ENCODE measurements at regions not wholly inside any gene's neighbourhood (a gene's known extent, or its start where the extent isn't known, plus 50 kb on each side); places are given as distances from the start of the nearest gene placed in this dataset.

DNA sequence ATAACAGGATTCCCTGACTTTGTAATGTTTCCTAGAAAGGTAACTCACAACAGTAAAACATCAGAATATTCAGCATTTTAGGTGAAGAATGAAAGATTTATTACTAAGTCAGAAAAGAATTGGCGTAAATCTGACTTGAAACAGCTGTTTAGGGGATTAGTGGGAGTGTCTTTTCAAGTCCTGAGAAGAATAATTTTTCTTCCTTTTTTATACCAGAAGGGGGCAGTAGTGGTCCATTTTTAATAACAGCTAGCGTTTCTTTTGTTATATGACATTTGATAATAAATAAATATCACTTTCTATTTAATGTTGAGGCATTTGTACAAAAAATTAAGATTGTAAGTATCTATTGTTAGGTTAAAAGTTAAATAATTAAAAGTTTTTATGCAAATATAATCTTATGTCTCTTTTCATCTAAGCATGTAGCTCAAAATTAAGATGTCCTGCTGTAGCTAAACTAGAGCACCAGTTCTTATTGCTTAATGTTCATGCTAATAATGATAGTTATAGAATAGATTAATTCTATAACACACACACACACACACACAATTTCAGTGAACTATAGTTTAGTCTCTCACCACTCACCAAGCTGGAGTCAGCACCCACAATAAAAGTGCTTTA, 258.7 kb upstream of the ARRDC3 start:
- Histone ChIP-seq H3K4me1 (ENCODE audit: control insufficient read depth in 2 of 2, insufficient read depth in 2 of 2, low read length in 2 of 2) (no peaks in the 10 kb centered on the region), H3K27me3 (ENCODE audit: control insufficient read depth in 2 of 2, insufficient read depth in 1 of 2, low read length in 1 of 2) (no peaks in the 10 kb centered on the region), H3K9me3 (ENCODE audit: control insufficient read depth in 2 of 2, insufficient read depth in 1 of 2, low read length in 1 of 2) (no peaks in the 10 kb centered on the region), H3K4me3 (ENCODE audit: low read length in 2 of 2) (no peak overlapping the region), H3K27ac (ENCODE audit: low read depth in 1 of 2, low read length in 1 of 2) (no peak overlapping the region), H3K36me3 (ENCODE audit: control insufficient read depth in 2 of 2, insufficient read depth in 2 of 2, low read length in 1 of 2) (no peaks in the 10 kb centered on the region)
- peak in 7 of 9 donors; percentile 1 to 45 (median 13) for DNase-seq (ENCODE audit: low read depth in 6 of 9, low spot score in 9 of 9)
- 5% methylated on average over 2 of the region's 2 CpGs for WGBS

DNA sequence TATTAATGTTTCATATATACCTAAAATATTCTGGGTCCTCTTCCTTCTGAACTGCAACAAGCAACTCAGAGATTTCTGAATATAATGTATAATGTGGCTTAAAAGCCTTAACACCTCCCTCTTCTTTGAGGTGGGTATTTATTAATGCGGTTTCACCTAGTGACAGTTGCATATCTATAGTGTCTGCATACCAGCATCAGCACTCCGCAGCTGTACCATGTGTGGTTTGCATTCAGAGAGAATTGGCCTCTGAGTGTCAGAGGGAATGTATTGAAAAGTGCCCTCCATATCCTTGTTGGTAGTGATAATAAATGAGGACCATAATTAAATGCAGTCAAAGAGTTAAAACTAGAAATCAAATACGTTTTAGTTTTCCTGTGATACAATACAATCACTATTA, 256.6 kb upstream of the ARRDC3 start:
- no peak for DNase-seq (ENCODE audit: low read depth in 6 of 9, low spot score in 9 of 9)
- WGBS = 52% methylated on average over 3 of the region's 3 CpGs
- Histone ChIP-seq H3K36me3 (ENCODE audit: control insufficient read depth in 2 of 2, insufficient read depth in 2 of 2, low read length in 1 of 2) (no peaks in the 10 kb centered on the region), H3K4me3 (ENCODE audit: low read length in 2 of 2) (no peak overlapping the region), H3K4me1 (ENCODE audit: control insufficient read depth in 2 of 2, insufficient read depth in 2 of 2, low read length in 2 of 2) (no peaks in the 10 kb centered on the region), H3K27ac (ENCODE audit: low read depth in 1 of 2, low read length in 1 of 2) (no peak overlapping the region), H3K27me3 (ENCODE audit: control insufficient read depth in 2 of 2, insufficient read depth in 1 of 2, low read length in 1 of 2) (no peaks in the 10 kb centered on the region), H3K9me3 (ENCODE audit: control insufficient read depth in 2 of 2, insufficient read depth in 1 of 2, low read length in 1 of 2) (no peaks in the 10 kb centered on the region)

- 100% methylated on average over 1 of the region's 1 CpG for WGBS
- Histone ChIP-seq H3K9me3 (ENCODE audit: control insufficient read depth in 2 of 2, insufficient read depth in 1 of 2, low read length in 1 of 2) (no peaks in the 10 kb centered on the region), H3K4me1 (ENCODE audit: control insufficient read depth in 2 of 2, insufficient read depth in 2 of 2, low read length in 2 of 2) (no peaks in the 10 kb centered on the region)
These were observed 254.9 kb upstream of the ARRDC3 start for GRCh38 chr5:91638010-91638409.

GRCh38 chr5:91635950-91636734, 253.0 kb upstream of the ARRDC3 start:
- no peak overlapping the region for H3K27ac ChIP-seq (ENCODE audit: low read depth in 1 of 2, low read length in 1 of 2)
- no peaks in the 10 kb centered on the region for H3K9me3 ChIP-seq (ENCODE audit: control insufficient read depth in 2 of 2, insufficient read depth in 1 of 2, low read length in 1 of 2)
- no peaks in the 10 kb centered on the region for H3K36me3 ChIP-seq (ENCODE audit: control insufficient read depth in 2 of 2, insufficient read depth in 2 of 2, low read length in 1 of 2)
- no peak for DNase-seq (ENCODE audit: low read depth in 6 of 9, low spot score in 9 of 9)
- no peaks in the 10 kb centered on the region for H3K4me1 ChIP-seq (ENCODE audit: control insufficient read depth in 2 of 2, insufficient read depth in 2 of 2, low read length in 2 of 2)
- no peaks in the 10 kb centered on the region for H3K27me3 ChIP-seq (ENCODE audit: control insufficient read depth in 2 of 2, insufficient read depth in 1 of 2, low read length in 1 of 2)
- H3K4me3 ChIP-seq (ENCODE audit: low read length in 2 of 2) = no peak overlapping the region
- 90% methylated on average over 4 of the region's 4 CpGs for WGBS

More at GRCh38 chr5:91638010-91638409, 254.9 kb upstream of the ARRDC3 start:
- DNase-seq (ENCODE audit: low read depth in 6 of 9, low spot score in 9 of 9) = no peak
- Histone ChIP-seq H3K27me3 (ENCODE audit: control insufficient read depth in 2 of 2, insufficient read depth in 1 of 2, low read length in 1 of 2) (no peaks in the 10 kb centered on the region), H3K36me3 (ENCODE audit: control insufficient read depth in 2 of 2, insufficient read depth in 2 of 2, low read length in 1 of 2) (no peaks in the 10 kb centered on the region), H3K27ac (ENCODE audit: low read depth in 1 of 2, low read length in 1 of 2) (no peak overlapping the region), H3K4me3 (ENCODE audit: low read length in 2 of 2) (no peak overlapping the region)

GRCh38 chr5:91632871-91633270, 249.8 kb upstream of the ARRDC3 start:
- no peaks in the 10 kb centered on the region for H3K36me3 ChIP-seq (ENCODE audit: control insufficient read depth in 2 of 2, insufficient read depth in 2 of 2, low read length in 1 of 2)
- 77% methylated on average over 1 of the region's 1 CpG for whole genome bisulfite sequencing
- DNase-seq (ENCODE audit: low read depth in 6 of 9, low spot score in 9 of 9) = no peak

DNA sequence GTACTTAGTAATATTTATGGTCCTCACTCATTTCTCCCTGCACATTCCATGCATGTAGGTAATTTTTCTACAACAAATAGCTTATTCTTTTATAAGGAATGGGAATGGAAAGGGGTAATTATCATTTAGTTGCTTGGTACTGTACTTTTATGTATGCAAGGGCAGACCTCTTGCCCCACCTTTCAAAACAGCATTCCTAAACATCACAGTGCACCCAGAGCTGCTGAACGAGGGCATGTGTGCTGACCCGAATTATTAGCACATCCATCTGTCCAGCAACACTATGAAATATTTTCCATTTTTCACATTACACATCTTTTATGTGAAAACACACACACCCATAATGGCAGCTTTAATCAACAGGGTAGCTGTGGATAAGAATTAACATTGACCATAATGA, 228.6 kb upstream of the ARRDC3 start:
- Histone ChIP-seq H3K9me3 (ENCODE audit: control insufficient read depth in 2 of 2, insufficient read depth in 1 of 2, low read length in 1 of 2) (no peaks in the 10 kb centered on the region), H3K4me3 (ENCODE audit: low read length in 2 of 2) (no peak overlapping the region), H3K27me3 (ENCODE audit: control insufficient read depth in 2 of 2, insufficient read depth in 1 of 2, low read length in 1 of 2) (no peaks in the 10 kb centered on the region), H3K36me3 (ENCODE audit: control insufficient read depth in 2 of 2, insufficient read depth in 2 of 2, low read length in 1 of 2) (no peaks in the 10 kb centered on the region), H3K4me1 (ENCODE audit: control insufficient read depth in 2 of 2, insufficient read depth in 2 of 2, low read length in 2 of 2) (no peaks in the 10 kb centered on the region), H3K27ac (ENCODE audit: low read depth in 1 of 2, low read length in 1 of 2) (no peak overlapping the region)
- no peak for DNase-seq (ENCODE audit: low read depth in 6 of 9, low spot score in 9 of 9)
- WGBS = 97% methylated on average over 2 of the region's 2 CpGs

More at GRCh38 chr5:91632871-91633270, 249.8 kb upstream of the ARRDC3 start:
- no peak overlapping the region for H3K4me3 ChIP-seq (ENCODE audit: low read length in 2 of 2)
- no peaks in the 10 kb centered on the region for H3K27me3 ChIP-seq (ENCODE audit: control insufficient read depth in 2 of 2, insufficient read depth in 1 of 2, low read length in 1 of 2)
- H3K9me3 ChIP-seq (ENCODE audit: control insufficient read depth in 2 of 2, insufficient read depth in 1 of 2, low read length in 1 of 2) = no peaks in the 10 kb centered on the region
- H3K27ac ChIP-seq (ENCODE audit: low read depth in 1 of 2, low read length in 1 of 2) = no peak overlapping the region
- H3K4me1 ChIP-seq (ENCODE audit: control insufficient read depth in 2 of 2, insufficient read depth in 2 of 2, low read length in 2 of 2) = no peaks in the 10 kb centered on the region

DNA sequence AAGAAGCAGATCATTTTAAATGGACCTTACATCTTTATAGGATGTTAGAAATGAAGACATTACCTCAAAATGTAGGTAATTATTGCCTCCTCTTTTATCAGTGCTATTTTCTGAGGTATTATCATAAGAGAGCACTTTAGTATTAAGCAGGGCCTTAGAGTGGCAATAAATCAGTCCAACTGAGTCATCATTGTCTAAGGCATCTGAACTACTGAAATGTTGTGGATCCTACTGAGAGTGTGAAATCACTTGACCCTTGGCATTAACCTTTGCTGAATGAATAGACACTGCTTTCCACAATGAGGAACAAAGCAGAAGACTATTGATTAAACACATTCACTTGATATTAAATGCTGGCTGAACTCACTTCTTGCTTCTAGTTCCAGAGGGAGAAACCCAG, 224.6 kb upstream of the ARRDC3 start:
- no peaks in the 10 kb centered on the region for H3K9me3 ChIP-seq (ENCODE audit: control insufficient read depth in 2 of 2, insufficient read depth in 1 of 2, low read length in 1 of 2)
- H3K4me1 ChIP-seq (ENCODE audit: control insufficient read depth in 2 of 2, insufficient read depth in 2 of 2, low read length in 2 of 2) = no peaks in the 10 kb centered on the region
- H3K4me3 ChIP-seq (ENCODE audit: low read length in 2 of 2) = no peak overlapping the region
- H3K36me3 ChIP-seq (ENCODE audit: control insufficient read depth in 2 of 2, insufficient read depth in 2 of 2, low read length in 1 of 2) = no peaks in the 10 kb centered on the region
- no peaks in the 10 kb centered on the region for H3K27me3 ChIP-seq (ENCODE audit: control insufficient read depth in 2 of 2, insufficient read depth in 1 of 2, low read length in 1 of 2)
- DNase-seq (ENCODE audit: low read depth in 6 of 9, low spot score in 9 of 9) = no peak
- H3K27ac ChIP-seq (ENCODE audit: low read depth in 1 of 2, low read length in 1 of 2) = no peak overlapping the region

GRCh38 chr5:91599863-91600262, 216.7 kb upstream of the ARRDC3 start:
- no peaks in the 10 kb centered on the region for H3K27me3 ChIP-seq (ENCODE audit: control insufficient read depth in 2 of 2, insufficient read depth in 1 of 2, low read length in 1 of 2)
- H3K9me3 ChIP-seq (ENCODE audit: control insufficient read depth in 2 of 2, insufficient read depth in 1 of 2, low read length in 1 of 2) = no peaks in the 10 kb centered on the region
- no peaks in the 10 kb centered on the region for H3K4me1 ChIP-seq (ENCODE audit: control insufficient read depth in 2 of 2, insufficient read depth in 2 of 2, low read length in 2 of 2)
- H3K4me3 ChIP-seq (ENCODE audit: low read length in 2 of 2) = no peak overlapping the region
- DNase-seq (ENCODE audit: low read depth in 6 of 9, low spot score in 9 of 9) = no peak
- H3K27ac ChIP-seq (ENCODE audit: low read depth in 1 of 2, low read length in 1 of 2) = no peak overlapping the region
- H3K36me3 ChIP-seq (ENCODE audit: control insufficient read depth in 2 of 2, insufficient read depth in 2 of 2, low read length in 1 of 2) = no peaks in the 10 kb centered on the region
- 95% methylated on average over 5 of the region's 5 CpGs for WGBS

DNA sequence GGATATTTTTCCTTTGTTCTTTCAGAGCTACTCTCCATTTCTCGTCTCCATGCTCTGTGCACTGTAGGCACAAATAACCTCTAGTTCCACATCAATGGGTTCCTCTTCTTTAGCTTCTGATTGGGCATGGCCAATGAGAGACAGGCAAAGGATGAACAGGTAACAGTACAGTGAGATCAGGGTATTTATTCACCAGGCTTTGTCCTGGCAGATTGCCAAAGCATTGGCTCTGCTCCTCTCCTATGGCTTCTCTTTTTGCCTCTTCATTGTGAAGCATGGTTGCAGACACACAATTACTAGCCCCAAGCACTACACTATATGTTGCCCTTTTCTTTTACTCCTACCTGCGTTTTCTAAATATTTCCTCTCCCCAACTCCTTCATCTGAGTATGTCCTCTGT, 215.1 kb upstream of the ARRDC3 start:
- Histone ChIP-seq H3K27ac (ENCODE audit: low read depth in 1 of 2, low read length in 1 of 2) (no peak overlapping the region), H3K36me3 (ENCODE audit: control insufficient read depth in 2 of 2, insufficient read depth in 2 of 2, low read length in 1 of 2) (no peaks in the 10 kb centered on the region), H3K4me3 (ENCODE audit: low read length in 2 of 2) (no peak overlapping the region), H3K27me3 (ENCODE audit: control insufficient read depth in 2 of 2, insufficient read depth in 1 of 2, low read length in 1 of 2) (no peaks in the 10 kb centered on the region), H3K4me1 (ENCODE audit: control insufficient read depth in 2 of 2, insufficient read depth in 2 of 2, low read length in 2 of 2) (no peaks in the 10 kb centered on the region), H3K9me3 (ENCODE audit: control insufficient read depth in 2 of 2, insufficient read depth in 1 of 2, low read length in 1 of 2) (no peaks in the 10 kb centered on the region)
- no peak for DNase-seq (ENCODE audit: low read depth in 6 of 9, low spot score in 9 of 9)
- WGBS = 88% methylated on average over 2 of the region's 2 CpGs
